PC-9 (cell line): ENCODE measurements at regions not wholly inside any gene's neighbourhood (a gene's known extent, or its start where the extent isn't known, plus 50 kb on each side); places are given as distances from the start of the nearest gene placed in this dataset.

ENCODE experiments used
- BruUV-seq: library from RNA; stranded (reverse); fragments of 400-500 nt; replicated peaks from 2 replicates; lab custom pipeline; 2021; lab: Mats Ljungman, UMichigan
- CTCF ChIA-PET: fragments of 300-600 bp; sonication (Branson Sonifier 250); formaldehyde crosslinking; loops from one replicate; lab custom pipeline; 2022; ENCODE audit warnings: antibody characterized with exemption; lab: Charles Lee
- POLR2A ChIA-PET: fragments of 300-600 bp; sonication (Branson Sonifier 250); formaldehyde crosslinking; loops from one replicate; lab custom pipeline; 2022; ENCODE audit warnings: antibody characterized with exemption; ENCODE audit not compliant: unreplicated experiment; lab: Charles Lee
- DNase-seq, 2 experiments: peaks; one replicate each; pipeline versions ENCODE4 v3.0.0 to v3.0.0-alpha.2; 2015 to 2022; ENCODE audit warnings: mixed read lengths in 1 of 2
- H2AFZ ChIP-seq: fragments of 200-600 bp; sonication (generic); 2 replicates; pipeline ENCODE4 v1.8.1; 2017; ENCODE audit warnings: antibody characterized with exemption
- H3F3A ChIP-seq: fragments of 200-600 bp; sonication (generic); 2 replicates; pipeline ENCODE4 v1.8.1; 2017; ENCODE audit warnings: antibody characterized with exemption, mild to moderate bottlenecking, low read depth; ENCODE audit not compliant: insufficient read depth
- H3K27ac ChIP-seq: fragments of 200-600 bp; sonication (generic); 2 replicates; pipeline ENCODE4 v1.6.1; 2016; ENCODE audit warnings: mixed run types
- H3K27me3 ChIP-seq: fragments of 200-600 bp; sonication (generic); 2 replicates; pipeline ENCODE4 v1.6.1; 2016; ENCODE audit warnings: low read depth, mixed run types; ENCODE audit not compliant: insufficient read depth
- H3K36me3 ChIP-seq: fragments of 200-600 bp; sonication (generic); 2 replicates; pipeline ENCODE4 v1.6.1; 2016; ENCODE audit warnings: low read depth, mixed run types
- H3K4me1 ChIP-seq: fragments of 200-600 bp; sonication (generic); replicated peaks from 2 replicates; pipeline ENCODE4 v1.6.1; 2016; ENCODE audit warnings: mixed run types; ENCODE audit not compliant: insufficient read depth
- H3K4me2 ChIP-seq: fragments of 200-600 bp; sonication (generic); 2 replicates; pipeline ENCODE4 v1.6.1; 2017; ENCODE audit warnings: mixed run types
- H3K4me3 ChIP-seq: fragments of 200-600 bp; sonication (generic); 2 replicates; pipeline ENCODE4 v1.6.1; 2016; ENCODE audit warnings: mixed run types
- H3K79me2 ChIP-seq: fragments of 200-600 bp; sonication (generic); 2 replicates; pipeline ENCODE4 v1.6.1; 2017; ENCODE audit warnings: low read depth, mixed run types
- H3K9me2 ChIP-seq: fragments of 200-600 bp; sonication (generic); 2 replicates; pipeline ENCODE4 v1.8.1; 2017; ENCODE audit warnings: mild to moderate bottlenecking; ENCODE audit not compliant: insufficient read depth
- H3K9me3 ChIP-seq: fragments of 200-600 bp; sonication (generic); 2 replicates; pipeline ENCODE4 v1.8.1; 2016; ENCODE audit warnings: low read depth; ENCODE audit not compliant: insufficient read depth
- H4K20me1 ChIP-seq: fragments of 200-600 bp; sonication (generic); 2 replicates; pipeline ENCODE4 v1.8.1; 2017; ENCODE audit not compliant: insufficient read depth
- CTCF ChIP-seq: fragments of 200-600 bp; sonication (generic); conservative IDR thresholded peaks from 2 replicates; pipeline ENCODE4 v1.6.1; 2017; ENCODE audit warnings: mixed run types, antibody characterized with exemption, mild to moderate bottlenecking, moderate library complexity
- EZH2 ChIP-seq: fragments of 200-600 bp; sonication (generic); IDR thresholded peaks from 2 replicates; pipeline ENCODE4 v1.8.0; 2017; ENCODE audit warnings: antibody characterized with exemption, low read depth
- intact Hi-C: fragments of 100-400 bp; cut with micrococcal nuclease; formaldehyde crosslinking; loops from one replicate; pipeline ENCODE4 v1.10.0; 2022; ENCODE audit not compliant: unreplicated experiment

GRCh38 chr2:212816267-212816666 is 277.7 kb upstream of the ERBB4 start:
- BruUV-seq, result no TSS peak
- Histone ChIP-seq H3K27ac (no peak overlapping the region), H3K4me3 (no peak overlapping the region), H3K9me2 (no peaks in the 10 kb centered on the region), H3K4me2 (no peak overlapping the region), H3K27me3 (no peaks in the 10 kb centered on the region), H3K36me3 (no peaks in the 10 kb centered on the region), H2AFZ (no peak overlapping the region), H3F3A (no peaks in the 10 kb centered on the region), H4K20me1 (no peaks in the 10 kb centered on the region), H3K79me2 (no peaks in the 10 kb centered on the region), H3K9me3 (no peaks in the 10 kb centered on the region), H3K4me1 (no peaks in the 10 kb centered on the region)
- ChIA-PET CTCF (no interaction called here), POLR2A (no interaction called here)
- intact Hi-C loops, result no loop called here
- TF ChIP-seq CTCF (no peak), EZH2 (no peak)
- no peak for DNase-seq

- POLR2A ChIA-PET, result no interaction called here
- TF ChIP-seq EZH2, result no peak
- Histone ChIP-seq H4K20me1 (no peaks in the 10 kb centered on the region), H3K27ac (no peak overlapping the region), H3K9me2 (no peaks in the 10 kb centered on the region), H3K27me3 (no peaks in the 10 kb centered on the region), H2AFZ (no peak overlapping the region), H3K4me2 (no peak overlapping the region), H3K4me3 (no peak overlapping the region), H3K9me3 (no peaks in the 10 kb centered on the region), H3K79me2 (no peaks in the 10 kb centered on the region), H3F3A (no peaks in the 10 kb centered on the region), H3K36me3 (no peaks in the 10 kb centered on the region), H3K4me1 (no peaks in the 10 kb centered on the region)
- DNase-seq, result no peak
- CTCF ChIA-PET, result no interaction called here
- no TSS peak for BruUV-seq
- intact Hi-C loops, result no loop called here
Observed at GRCh38 chr2:212815453-212815852, 276.9 kb upstream of the ERBB4 start.

- BruUV-seq, result no TSS peak
- Histone ChIP-seq H4K20me1 (no peaks in the 10 kb centered on the region), H3K4me1 (no peaks in the 10 kb centered on the region), H3K4me3 (no peak overlapping the region), H3K27me3 (no peaks in the 10 kb centered on the region), H3K9me2 (no peaks in the 10 kb centered on the region), H3K36me3 (no peaks in the 10 kb centered on the region), H2AFZ (no peak overlapping the region), H3K9me3 (no peaks in the 10 kb centered on the region), H3K27ac (no peak overlapping the region), H3K79me2 (no peaks in the 10 kb centered on the region), H3F3A (no peaks in the 10 kb centered on the region), H3K4me2 (no peak overlapping the region)
- DNase-seq, result no peak
- intact Hi-C loops, result no loop called here
- CTCF ChIA-PET, result no interaction called here
- TF ChIP-seq CTCF, result no peak
- no peak for TF ChIP-seq EZH2
- POLR2A ChIA-PET, result no interaction called here
Observed at GRCh38 chr2:212814941-212815340, 276.3 kb upstream of the ERBB4 start.

- Histone ChIP-seq H3K9me2 (no peaks in the 10 kb centered on the region), H3K27ac (no peak overlapping the region), H3K4me1 (no peaks in the 10 kb centered on the region), H2AFZ (no peak overlapping the region), H3K9me3 (no peaks in the 10 kb centered on the region), H3K36me3 (no peaks in the 10 kb centered on the region), H3K4me3 (no peak overlapping the region), H4K20me1 (no peaks in the 10 kb centered on the region), H3K27me3 (no peaks in the 10 kb centered on the region), H3F3A (no peaks in the 10 kb centered on the region), H3K4me2 (no peak overlapping the region), H3K79me2 (no peaks in the 10 kb centered on the region)
- POLR2A ChIA-PET, result no interaction called here
- TF ChIP-seq EZH2, result no peak
- TF ChIP-seq CTCF, result no peak
- BruUV-seq, result no TSS peak
- DNase-seq, result no peak
- intact Hi-C loops, result no loop called here
- CTCF ChIA-PET, result no interaction called here
Observed at GRCh38 chr2:212811921-212812320, 273.3 kb upstream of the ERBB4 start.
